SU-DHL-6 (cell line): ENCODE measurements at regions not wholly inside any gene's neighbourhood (a gene's known extent, or its start where the extent isn't known, plus 50 kb on each side); places are given as distances from the start of the nearest gene placed in this dataset.

Experiments used
- EZH2phosphoT487 ChIP-seq: fragments of 200-600 bp; sonication (generic), shearing (Covaris generic); conservative IDR thresholded peaks from 2 replicates; pipeline ENCODE4 v1.6.1; 2018; ENCODE audit warnings: mild to moderate bottlenecking, antibody characterized with exemption, low read length, moderate library complexity, mixed read lengths
- TF ChIP-seq, protein P1 (sequence below): fragments of 200-600 bp; sonication (generic); IDR thresholded peaks from one replicate; pipeline ENCODE4 v1.5.1; 2017; ENCODE audit warnings: antibody characterized with exemption, mild to moderate bottlenecking, low read length, moderate library complexity; ENCODE audit not compliant: insufficient read depth, poor library complexity, severe bottlenecking

DNA sequence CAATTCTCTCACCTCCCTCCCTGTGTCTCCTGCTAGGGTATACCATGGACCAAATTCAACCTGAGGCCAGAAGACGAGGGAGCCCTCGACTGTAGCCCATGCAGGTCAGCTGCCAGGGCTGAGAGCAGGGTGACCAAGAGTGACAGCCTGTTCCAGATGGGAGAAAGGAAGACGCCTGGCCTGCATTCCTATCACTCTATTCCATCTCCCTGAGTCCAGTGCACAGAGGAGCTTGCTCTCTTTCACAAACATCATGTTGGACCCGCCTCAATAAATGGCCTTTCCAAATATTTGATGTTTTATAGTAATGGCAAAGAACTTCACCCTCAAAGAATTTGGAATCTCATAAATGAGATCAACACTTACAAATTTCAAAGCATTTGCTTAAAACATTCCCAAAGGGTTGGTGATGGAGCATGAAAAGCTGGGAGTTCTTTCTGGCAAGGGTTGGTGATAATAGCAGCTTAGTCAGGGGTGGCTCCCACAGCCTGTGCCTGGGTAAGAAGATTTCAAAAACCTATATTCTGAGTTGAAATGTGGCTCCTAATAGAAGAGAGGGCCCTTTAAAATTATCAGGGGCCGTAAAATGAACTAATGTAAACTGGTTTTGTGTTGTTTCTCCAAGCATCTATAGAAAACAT is 393.1 kb downstream of the EFNA5 start:
- TF ChIP-seq, protein P1, sequence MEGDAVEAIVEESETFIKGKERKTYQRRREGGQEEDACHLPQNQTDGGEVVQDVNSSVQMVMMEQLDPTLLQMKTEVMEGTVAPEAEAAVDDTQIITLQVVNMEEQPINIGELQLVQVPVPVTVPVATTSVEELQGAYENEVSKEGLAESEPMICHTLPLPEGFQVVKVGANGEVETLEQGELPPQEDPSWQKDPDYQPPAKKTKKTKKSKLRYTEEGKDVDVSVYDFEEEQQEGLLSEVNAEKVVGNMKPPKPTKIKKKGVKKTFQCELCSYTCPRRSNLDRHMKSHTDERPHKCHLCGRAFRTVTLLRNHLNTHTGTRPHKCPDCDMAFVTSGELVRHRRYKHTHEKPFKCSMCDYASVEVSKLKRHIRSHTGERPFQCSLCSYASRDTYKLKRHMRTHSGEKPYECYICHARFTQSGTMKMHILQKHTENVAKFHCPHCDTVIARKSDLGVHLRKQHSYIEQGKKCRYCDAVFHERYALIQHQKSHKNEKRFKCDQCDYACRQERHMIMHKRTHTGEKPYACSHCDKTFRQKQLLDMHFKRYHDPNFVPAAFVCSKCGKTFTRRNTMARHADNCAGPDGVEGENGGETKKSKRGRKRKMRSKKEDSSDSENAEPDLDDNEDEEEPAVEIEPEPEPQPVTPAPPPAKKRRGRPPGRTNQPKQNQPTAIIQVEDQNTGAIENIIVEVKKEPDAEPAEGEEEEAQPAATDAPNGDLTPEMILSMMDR, result no peak
- TF ChIP-seq EZH2phosphoT487, result no peak
